HG03521 (cell line): ENCODE measurements at regions not wholly inside any gene's neighbourhood (a gene's known extent, or its start where the extent isn't known, plus 50 kb on each side); places are given as distances from the start of the nearest gene placed in this dataset.

ENCODE experiments used
- ATAC-seq: cut with Tn5 transposase; IDR thresholded peaks from one replicate; pipeline ENCODE4 v1.9.1; 2021; ENCODE audit warnings: mild to moderate bottlenecking, moderate library complexity; ENCODE audit not compliant: unreplicated experiment

GRCh38 chr14:87343652-87344051, 649.3 kb downstream of the GALC start:
- ATAC-seq = no peak

DNA sequence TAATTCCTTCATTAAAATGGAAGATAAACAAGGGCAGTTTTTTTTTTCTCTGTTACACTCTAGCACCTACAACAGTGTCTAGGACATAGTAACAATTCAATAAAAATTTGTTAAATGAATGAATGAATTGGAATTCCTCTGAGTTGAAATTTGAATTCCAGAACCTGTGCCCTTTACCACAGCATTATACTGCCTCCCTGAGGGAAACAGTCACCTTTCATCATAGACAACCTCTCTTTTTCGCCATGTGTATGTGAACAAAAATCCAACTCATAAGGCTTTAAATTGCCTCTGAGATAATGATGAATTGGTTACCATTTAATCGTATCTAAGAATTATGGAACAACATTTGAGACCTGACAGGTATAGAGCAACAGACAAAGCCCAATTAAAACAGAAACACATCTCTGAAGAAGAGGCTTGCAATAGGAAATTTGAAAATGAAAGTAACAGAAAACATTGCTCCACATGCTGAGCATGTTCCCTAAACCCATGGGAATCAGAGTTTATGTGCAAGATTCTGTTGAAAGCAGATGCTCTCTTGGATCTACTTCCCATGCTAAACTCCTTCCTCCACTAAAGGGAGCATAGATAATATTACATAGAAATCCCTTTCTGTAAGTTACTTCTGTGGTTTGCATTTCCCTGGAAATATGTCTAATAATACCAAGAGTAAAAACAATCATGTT, 657.8 kb downstream of the GALC start:
- no peak for ATAC-seq

- ATAC-seq = no peak
These were observed 661.0 kb downstream of the GALC start for GRCh38 chr14:87331991-87332390.

GRCh38 chr14:87325741-87326140, 667.2 kb downstream of the GALC start:
- no peak for ATAC-seq

- ATAC-seq = no peak
These were observed 669.8 kb downstream of the GALC start for GRCh38 chr14:87323191-87323590.

DNA sequence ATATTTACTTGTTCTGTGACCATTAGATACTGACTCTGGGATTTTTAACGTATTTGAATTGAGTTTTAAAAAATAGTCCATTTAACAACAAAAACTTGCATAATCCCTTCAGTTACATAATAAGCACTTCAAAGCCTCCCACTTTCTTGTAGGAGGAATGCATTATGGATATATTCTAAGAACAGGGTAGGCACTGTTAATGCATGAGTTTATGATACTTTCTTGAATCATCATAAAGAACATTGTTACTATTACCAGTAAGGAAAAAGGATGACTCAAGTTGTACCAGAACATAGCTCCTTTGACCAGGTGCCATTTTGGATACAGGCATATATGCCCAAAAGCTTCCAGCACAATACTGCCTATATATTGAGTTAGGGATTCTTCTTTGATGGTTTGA, 671.4 kb downstream of the GALC start:
- ATAC-seq = no peak

GRCh38 chr14:87312894-87313205, 680.1 kb downstream of the GALC start:
- no peak for ATAC-seq

GRCh38 chr14:87312169-87312893, 680.7 kb downstream of the GALC start:
- ATAC-seq = no peak

DNA sequence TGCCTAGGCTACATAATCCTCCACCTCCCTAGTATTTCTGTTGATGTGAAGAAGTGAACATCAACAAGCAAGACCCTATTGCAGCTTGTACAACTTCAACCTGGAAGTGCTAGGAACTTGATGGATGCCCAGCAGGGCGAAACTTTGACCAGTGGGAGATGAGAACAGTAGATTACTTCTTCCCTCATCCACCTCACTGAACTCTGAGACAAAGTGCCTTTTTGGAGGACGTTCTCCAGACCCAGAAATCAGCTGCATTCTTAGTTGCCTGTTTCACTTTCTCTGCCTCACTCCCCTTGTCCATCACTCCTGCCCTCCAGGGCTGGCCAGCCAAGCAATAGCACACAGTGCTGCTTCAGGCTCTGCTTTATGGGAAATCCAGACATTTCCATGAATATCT, 683.4 kb downstream of the GALC start:
- no peak for ATAC-seq

DNA sequence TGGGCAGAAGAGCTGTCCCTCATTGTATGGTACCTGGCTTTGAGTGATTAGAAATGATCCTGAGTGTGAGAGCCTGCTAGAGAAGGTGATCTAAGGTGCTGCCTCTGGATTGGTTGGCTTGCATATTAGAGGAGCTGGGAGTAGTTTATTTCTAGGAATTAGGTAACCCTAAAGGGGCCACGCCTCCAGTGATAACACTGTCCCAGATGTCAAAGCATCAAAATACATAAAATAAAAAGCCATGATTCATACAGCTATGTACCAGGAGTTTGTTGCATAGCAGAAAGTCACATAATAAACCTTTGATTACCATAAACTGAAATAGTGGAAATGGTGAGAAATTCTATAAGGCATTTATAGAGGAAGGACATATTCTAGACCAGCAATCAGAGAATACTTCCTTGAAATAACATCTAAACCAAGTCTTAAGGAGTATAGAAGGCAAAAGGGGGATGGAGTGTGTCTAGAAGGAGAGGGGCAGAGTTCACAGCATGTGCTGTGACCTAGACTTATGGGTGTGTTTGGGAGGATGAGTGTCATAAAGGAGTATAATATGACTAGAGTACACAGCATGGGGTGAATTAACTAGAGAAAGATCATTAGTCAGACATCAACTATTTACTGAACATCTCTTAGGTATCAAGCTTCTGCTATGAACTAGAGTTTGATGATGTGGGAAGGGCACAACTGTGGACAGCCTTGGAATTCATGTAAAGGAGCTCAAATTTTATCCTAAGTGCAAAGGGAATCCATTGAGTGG, 686.4 kb downstream of the GALC start:
- no peak for ATAC-seq

DNA sequence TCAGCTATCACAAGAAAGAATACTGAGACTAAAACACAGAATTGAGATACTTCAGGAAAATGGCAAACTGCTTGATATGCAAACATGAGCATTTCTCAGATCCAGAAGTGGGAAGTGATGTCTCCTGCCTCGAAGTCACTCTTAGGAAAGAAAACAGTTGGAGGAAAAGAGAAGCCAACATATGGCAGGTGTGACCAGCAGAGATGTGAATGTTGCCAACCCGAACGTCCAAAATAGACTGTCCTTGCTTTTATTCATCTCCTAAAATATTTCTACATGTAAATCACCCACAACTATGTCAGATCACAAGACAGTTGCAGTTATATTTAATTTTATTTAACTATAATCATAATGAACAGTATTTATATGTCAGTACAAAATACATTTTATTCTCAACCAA, 687.6 kb downstream of the GALC start:
- ATAC-seq = no peak

DNA sequence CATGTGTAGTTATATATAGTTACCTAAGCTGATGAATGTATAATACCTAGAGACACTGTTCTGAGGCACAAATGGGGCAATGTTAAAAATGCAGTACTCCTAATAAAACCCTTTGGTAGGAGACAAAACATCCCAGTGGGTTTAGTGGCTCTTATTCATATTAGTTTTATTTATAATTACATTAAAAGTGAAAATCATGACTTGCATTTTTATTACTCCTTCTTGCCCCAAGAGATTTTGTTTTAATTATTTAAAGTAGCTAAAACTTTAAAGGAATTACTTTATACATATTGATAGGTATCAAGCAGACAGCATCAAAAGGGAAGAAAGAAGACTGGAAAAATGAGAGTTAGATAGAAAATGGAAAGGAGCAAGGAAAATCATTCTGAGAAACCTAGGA, 688.6 kb downstream of the GALC start:
- ATAC-seq = no peak

DNA sequence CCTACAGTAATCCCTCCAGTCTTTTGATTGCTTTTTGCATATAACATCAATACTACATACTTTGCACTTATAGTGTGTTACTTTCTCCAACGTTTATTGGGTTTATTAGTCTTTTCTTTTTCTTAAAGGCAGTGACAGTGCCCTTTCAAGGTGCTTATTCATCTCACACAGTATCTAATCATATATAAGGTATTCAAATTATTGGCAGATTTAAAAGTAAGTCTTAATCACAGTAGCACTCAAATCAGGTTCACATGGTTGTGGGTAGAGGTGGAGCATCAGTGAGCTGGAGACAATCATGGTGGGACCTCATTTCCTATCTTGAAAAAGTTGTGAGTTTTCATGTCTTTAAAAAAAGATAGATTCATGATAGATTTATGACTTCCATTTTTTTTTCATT, 706.2 kb downstream of the GALC start:
- no peak for ATAC-seq

DNA sequence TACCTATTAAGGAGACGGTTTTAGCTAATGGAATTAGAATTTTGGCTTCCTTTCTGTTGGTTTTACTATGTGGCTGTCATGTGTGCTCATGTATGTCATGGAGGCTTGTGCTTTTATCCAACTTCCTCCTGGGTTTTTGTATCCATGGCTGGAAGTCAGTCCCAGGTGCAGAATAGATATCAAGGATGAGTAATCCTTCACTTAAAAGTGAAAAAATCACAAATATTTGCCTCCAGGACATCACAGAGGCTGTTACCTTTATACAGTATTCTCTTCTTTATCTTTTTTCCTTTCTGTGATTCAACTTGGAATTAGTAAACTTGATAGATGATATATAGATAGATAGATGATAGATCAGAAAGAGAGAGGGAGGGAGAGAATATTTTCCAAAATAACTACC, 706.8 kb downstream of the GALC start:
- ATAC-seq = no peak

DNA sequence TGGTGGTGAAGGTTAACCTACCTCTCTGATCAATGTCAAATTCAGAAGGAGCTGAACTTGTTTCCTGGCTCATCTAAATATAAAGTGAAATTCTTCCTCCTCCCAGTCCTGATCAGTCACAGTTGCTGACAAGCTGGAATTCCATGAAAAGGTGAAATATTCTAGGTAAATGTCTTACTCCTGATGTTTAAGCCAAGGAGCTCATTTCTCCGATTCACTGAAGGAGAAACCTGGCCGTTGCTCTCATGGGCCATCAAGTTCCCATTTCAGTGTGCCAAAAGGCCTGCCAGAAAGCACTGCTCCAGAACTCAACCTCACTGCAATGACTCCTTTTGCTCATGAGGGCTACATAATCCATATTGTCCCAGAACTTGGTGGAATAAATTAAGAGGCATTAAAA, 707.5 kb downstream of the GALC start:
- no peak for ATAC-seq

GRCh38 chr14:87283547-87283946, 709.4 kb downstream of the GALC start:
- ATAC-seq = no peak

DNA sequence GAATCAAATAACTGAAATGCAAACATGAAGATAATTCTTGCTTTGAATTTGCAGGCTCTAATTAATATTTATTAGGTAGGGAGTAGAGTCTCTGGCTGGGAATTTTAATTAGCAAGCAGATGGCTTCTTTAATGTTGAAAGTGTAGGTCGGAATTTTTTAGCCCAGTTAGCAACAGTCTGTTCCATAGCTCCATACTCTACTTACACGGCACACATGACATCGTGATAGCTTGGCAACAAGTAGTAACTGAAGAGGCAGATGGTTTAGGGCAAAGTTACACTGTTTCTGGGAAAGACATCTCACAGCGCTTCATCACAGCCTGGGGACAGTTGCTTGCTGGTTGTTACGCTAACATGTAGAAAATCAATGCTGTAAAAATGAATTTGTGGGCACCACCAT, 710.7 kb downstream of the GALC start:
- ATAC-seq = no peak

DNA sequence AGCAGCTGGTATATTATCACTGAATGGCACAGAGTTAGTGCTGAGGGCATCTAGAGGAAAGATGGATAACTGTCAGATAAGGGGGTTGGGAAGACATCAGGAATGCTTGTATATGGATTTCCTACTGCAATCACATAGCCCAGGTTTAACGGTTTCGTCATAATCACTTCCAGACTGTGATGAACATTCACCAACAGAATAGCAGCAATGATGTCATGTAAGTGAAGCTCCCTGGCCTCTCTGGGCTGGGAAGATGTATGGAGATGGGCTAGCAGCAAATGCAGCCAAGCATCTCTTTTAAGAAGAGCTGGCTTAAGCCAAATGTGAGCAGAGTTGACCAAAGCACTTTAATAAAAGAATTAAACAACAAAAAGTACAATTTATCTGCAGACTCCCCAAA, 714.6 kb downstream of the GALC start:
- ATAC-seq = no peak

- ATAC-seq = no peak
These were observed 721.7 kb downstream of the GALC start for GRCh38 chr14:87271331-87271730.

GRCh38 chr14:87268997-87269396, 724.0 kb downstream of the GALC start:
- ATAC-seq = no peak

DNA sequence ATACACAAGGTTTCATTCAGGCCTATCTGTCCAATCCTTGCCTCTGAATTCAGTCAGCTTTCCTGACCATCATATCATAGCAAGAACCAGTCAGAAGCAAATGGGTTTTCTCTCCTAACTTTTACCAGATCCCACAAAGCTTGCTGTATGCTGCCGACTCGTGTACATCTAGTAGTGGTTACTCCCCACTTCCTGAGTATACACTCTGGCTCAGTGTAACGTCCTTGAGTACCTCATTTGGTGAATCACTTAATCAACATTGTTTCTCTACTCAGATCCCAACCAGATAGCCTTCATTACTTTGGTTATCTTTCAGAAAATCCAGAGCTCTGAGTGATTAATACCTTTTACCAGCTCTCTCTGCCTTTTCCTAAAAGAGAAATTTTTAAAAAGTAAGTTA, 728.2 kb downstream of the GALC start:
- no peak for ATAC-seq

- no peak for ATAC-seq
These were observed 728.7 kb downstream of the GALC start for GRCh38 chr14:87264272-87264785.
